Activated CD4-positive, alpha-beta T cell treated with anti-CD3 and anti-CD28 coated beads for 24 hours (primary cell): ENCODE measurements at regions not wholly inside any gene's neighbourhood (a gene's known extent, or its start where the extent isn't known, plus 50 kb on each side); places are given as distances from the start of the nearest gene placed in this dataset.

ENCODE experiments used
- DNase-seq, 2 donors: peaks; one replicate each; pipeline ENCODE4 v3.0.0-alpha.2; 2020; ENCODE audit warnings: low read depth in 2 of 2

GRCh38 chr4:147428583-147428982 is 52.3 kb upstream of the EDNRA start:
- no peak for DNase-seq

- no peak for DNase-seq
Observed at GRCh38 chr4:147430111-147430510, 50.8 kb upstream of the EDNRA start.
